ENCODE measurements at regions not wholly inside any gene's neighbourhood (a gene's known extent, or its start where the extent isn't known, plus 50 kb on each side); places are given as distances from the start of the nearest gene placed in this dataset.

- no peak for TF ChIP-seq CTCF (IDR thresholded peaks at IDR 0.05; ENCODE audit: insufficient read depth, low read length, severe bottlenecking)
- FAIRE-seq (no peak), DNase-seq (ENCODE audit: low read depth) (no peak)
- Histone ChIP-seq H3K36me3 (ENCODE audit: control insufficient read depth, insufficient read depth, low read length) (no peaks in the 10 kb centered on the region), H3K4me3 (ENCODE audit: low read depth, low read length) (no peak overlapping the region), H3K27me3 (ENCODE audit: control insufficient read depth, insufficient read depth, low read length) (no peaks in the 10 kb centered on the region)
Observed at GRCh38 chr2:120954939-120955338, 219.3 kb downstream of the GLI2 start.

- no peak for DNase-seq (ENCODE audit: low read depth)
Observed at GRCh38 chr2:120955427-120955826, 219.8 kb downstream of the GLI2 start.

GRCh38 chr2:120956486-120957156 is 221.0 kb downstream of the GLI2 start:
- DNase-seq (ENCODE audit: low read depth) (no peak), FAIRE-seq (no peak)
- no peak for TF ChIP-seq CTCF (IDR thresholded peaks at IDR 0.05; ENCODE audit: insufficient read depth, low read length, severe bottlenecking)
- no peaks in the 10 kb centered on the region for H3K27me3 ChIP-seq (ENCODE audit: control insufficient read depth, insufficient read depth, low read length)
- no peak overlapping the region for H3K4me3 ChIP-seq (ENCODE audit: low read depth, low read length)
- H3K36me3 ChIP-seq (ENCODE audit: control insufficient read depth, insufficient read depth, low read length), result no peaks in the 10 kb centered on the region

More at GRCh38 chr2:120955427-120955826, 219.8 kb downstream of the GLI2 start:
- Histone ChIP-seq H3K27me3 (ENCODE audit: control insufficient read depth, insufficient read depth, low read length) (no peaks in the 10 kb centered on the region), H3K4me3 (ENCODE audit: low read depth, low read length) (no peak overlapping the region), H3K36me3 (ENCODE audit: control insufficient read depth, insufficient read depth, low read length) (no peaks in the 10 kb centered on the region)
- TF ChIP-seq CTCF (IDR thresholded peaks at IDR 0.05; ENCODE audit: insufficient read depth, low read length, severe bottlenecking), result no peak
- peak; percentile 23 for FAIRE-seq

- no peak overlapping the region for H3K4me3 ChIP-seq (ENCODE audit: low read depth, low read length)
- no peak for TF ChIP-seq CTCF (IDR thresholded peaks at IDR 0.05; ENCODE audit: insufficient read depth, low read length, severe bottlenecking)
- H3K27me3 ChIP-seq (ENCODE audit: control insufficient read depth, insufficient read depth, low read length), result no peaks in the 10 kb centered on the region
- DNase-seq (ENCODE audit: low read depth), result no peak
- no peaks in the 10 kb centered on the region for H3K36me3 ChIP-seq (ENCODE audit: control insufficient read depth, insufficient read depth, low read length)
- FAIRE-seq, result no peak
Observed at GRCh38 chr2:120957905-120958304, 222.2 kb downstream of the GLI2 start.

GRCh38 chr2:120958623-120959366 is 223.1 kb downstream of the GLI2 start:
- no peak overlapping the region for H3K4me3 ChIP-seq (ENCODE audit: low read depth, low read length)
- H3K27me3 ChIP-seq (ENCODE audit: control insufficient read depth, insufficient read depth, low read length), result no peaks in the 10 kb centered on the region
- TF ChIP-seq CTCF (IDR thresholded peaks at IDR 0.05; ENCODE audit: insufficient read depth, low read length, severe bottlenecking), result no peak
- no peaks in the 10 kb centered on the region for H3K36me3 ChIP-seq (ENCODE audit: control insufficient read depth, insufficient read depth, low read length)
- FAIRE-seq (no peak), DNase-seq (ENCODE audit: low read depth) (peak; percentile 25)
